Stimulated activated CD8-positive, alpha-beta memory T cell treated with anti-CD3 and anti-CD28 coated beads, Interleukin-4, amount 100 ng/mL, for 48 hours (primary cell): ENCODE measurements at regions not wholly inside any gene's neighbourhood (a gene's known extent, or its start where the extent isn't known, plus 50 kb on each side); places are given as distances from the start of the nearest gene placed in this dataset.
"Not testable (repeated sequence)": the region's sequence is repeated elsewhere in the genome, so short reads cannot be mapped to it uniquely, and the experiment has no call there.

Experiments
- DNase-seq: peaks from one replicate; pipeline ENCODE4 v3.0.0-alpha.2; 2020

GRCh38 chr9:67418496-67419079, 426.2 kb upstream of the SPATA31A3 start:
- DNase-seq = not testable (repeated sequence)

GRCh38 chr9:67417341-67417983, 425.1 kb upstream of the SPATA31A3 start:
- not testable (repeated sequence) for DNase-seq

- DNase-seq = not testable (repeated sequence)
Observed at GRCh38 chr9:67416639-67417038, 424.3 kb upstream of the SPATA31A3 start.

GRCh38 chr9:67410606-67411220, 418.4 kb upstream of the SPATA31A3 start:
- DNase-seq = not testable (repeated sequence)

- DNase-seq = not testable (repeated sequence)
Observed at GRCh38 chr9:67403739-67404138, 411.4 kb upstream of the SPATA31A3 start.

GRCh38 chr9:67397731-67398130, 405.4 kb upstream of the SPATA31A3 start:
- not testable (repeated sequence) for DNase-seq

GRCh38 chr9:67394782-67395181, 402.4 kb upstream of the SPATA31A3 start:
- DNase-seq = not testable (repeated sequence)

GRCh38 chr9:67394038-67394437, 401.7 kb upstream of the SPATA31A3 start:
- not testable (repeated sequence) for DNase-seq

GRCh38 chr9:67369664-67370063, 377.3 kb upstream of the SPATA31A3 start:
- not testable (repeated sequence) for DNase-seq

- DNase-seq = not testable (repeated sequence)
Observed at GRCh38 chr9:67362325-67362724, 370.0 kb upstream of the SPATA31A3 start.

GRCh38 chr9:67353961-67354360, 361.6 kb upstream of the SPATA31A3 start:
- DNase-seq = not testable (repeated sequence)

- not testable (repeated sequence) for DNase-seq
Observed at GRCh38 chr9:67349424-67349759, 357.0 kb upstream of the SPATA31A3 start.

GRCh38 chr9:67348562-67349423, 356.4 kb upstream of the SPATA31A3 start:
- DNase-seq = not testable (repeated sequence)

- DNase-seq = not testable (repeated sequence)
Observed at GRCh38 chr9:67348094-67348493, 355.7 kb upstream of the SPATA31A3 start.

- DNase-seq = not testable (repeated sequence)
Observed at GRCh38 chr9:67339216-67339615, 346.9 kb upstream of the SPATA31A3 start.

GRCh38 chr9:67338201-67338600, 345.9 kb upstream of the SPATA31A3 start:
- not testable (repeated sequence) for DNase-seq

- DNase-seq = not testable (repeated sequence)
Observed at GRCh38 chr9:67334727-67335572, 342.6 kb upstream of the SPATA31A3 start.

GRCh38 chr9:67331634-67332033, 339.3 kb upstream of the SPATA31A3 start:
- not testable (repeated sequence) for DNase-seq

GRCh38 chr9:67313409-67313808, 321.1 kb upstream of the SPATA31A3 start:
- not testable (repeated sequence) for DNase-seq

GRCh38 chr9:67312504-67312903, 320.2 kb upstream of the SPATA31A3 start:
- not testable (repeated sequence) for DNase-seq

- DNase-seq = not testable (repeated sequence)
Observed at GRCh38 chr9:67307109-67307508, 314.8 kb upstream of the SPATA31A3 start.

GRCh38 chr9:67288797-67289196, 296.4 kb upstream of the SPATA31A3 start:
- not testable (repeated sequence) for DNase-seq
